ENCODE measurements at regions not wholly inside any gene's neighbourhood (a gene's known extent, or its start where the extent isn't known, plus 50 kb on each side); places are given as distances from the start of the nearest gene placed in this dataset.

- no peak for ATAC-seq
- TF ChIP-seq PATZ1 (CRISPR knock-in tag; IDR thresholded peaks at IDR 0.05; ENCODE audit: borderline replicate concordance) (no peak), ZFP3 (CRISPR knock-in tag; IDR thresholded peaks at IDR 0.05) (no peak), OSR1 (CRISPR knock-in tag; IDR thresholded peaks at IDR 0.05) (no peak), POU6F1 (CRISPR knock-in tag; IDR thresholded peaks at IDR 0.05; ENCODE audit: borderline replicate concordance, low read depth) (no peak), TOX (CRISPR knock-in tag; IDR thresholded peaks at IDR 0.05; ENCODE audit: borderline replicate concordance) (no peak), CSRNP3 (CRISPR knock-in tag; IDR thresholded peaks at IDR 0.05) (no peak), SNAI2 (CRISPR knock-in tag; IDR thresholded peaks at IDR 0.05) (no peak), ZNF8 (CRISPR knock-in tag; IDR thresholded peaks at IDR 0.05) (no peak), BACH2 (CRISPR knock-in tag; IDR thresholded peaks at IDR 0.05; ENCODE audit: borderline replicate concordance) (no peak), GLIS3 (CRISPR knock-in tag; IDR thresholded peaks at IDR 0.05) (no peak), ZFP30 (CRISPR knock-in tag; IDR thresholded peaks at IDR 0.05) (no peak), PPARA (CRISPR knock-in tag; IDR thresholded peaks at IDR 0.05; ENCODE audit: borderline replicate concordance) (no peak), ZC3H10 (CRISPR knock-in tag; IDR thresholded peaks at IDR 0.05) (no peak), ARNTL (CRISPR knock-in tag; IDR thresholded peaks at IDR 0.05; ENCODE audit: borderline replicate concordance, low read depth) (no peak)
- TF ChIP-seq, protein P1, sequence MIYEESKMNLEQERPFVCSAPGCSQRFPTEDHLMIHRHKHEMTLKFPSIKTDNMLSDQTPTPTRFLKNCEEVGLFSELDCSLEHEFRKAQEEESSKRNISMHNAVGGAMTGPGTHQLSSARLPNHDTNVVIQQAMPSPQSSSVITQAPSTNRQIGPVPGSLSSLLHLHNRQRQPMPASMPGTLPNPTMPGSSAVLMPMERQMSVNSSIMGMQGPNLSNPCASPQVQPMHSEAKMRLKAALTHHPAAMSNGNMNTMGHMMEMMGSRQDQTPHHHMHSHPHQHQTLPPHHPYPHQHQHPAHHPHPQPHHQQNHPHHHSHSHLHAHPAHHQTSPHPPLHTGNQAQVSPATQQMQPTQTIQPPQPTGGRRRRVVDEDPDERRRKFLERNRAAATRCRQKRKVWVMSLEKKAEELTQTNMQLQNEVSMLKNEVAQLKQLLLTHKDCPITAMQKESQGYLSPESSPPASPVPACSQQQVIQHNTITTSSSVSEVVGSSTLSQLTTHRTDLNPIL (CRISPR knock-in tag; IDR thresholded peaks at IDR 0.05; ENCODE audit: low read depth): no peak
- TF ChIP-seq, protein P2, sequence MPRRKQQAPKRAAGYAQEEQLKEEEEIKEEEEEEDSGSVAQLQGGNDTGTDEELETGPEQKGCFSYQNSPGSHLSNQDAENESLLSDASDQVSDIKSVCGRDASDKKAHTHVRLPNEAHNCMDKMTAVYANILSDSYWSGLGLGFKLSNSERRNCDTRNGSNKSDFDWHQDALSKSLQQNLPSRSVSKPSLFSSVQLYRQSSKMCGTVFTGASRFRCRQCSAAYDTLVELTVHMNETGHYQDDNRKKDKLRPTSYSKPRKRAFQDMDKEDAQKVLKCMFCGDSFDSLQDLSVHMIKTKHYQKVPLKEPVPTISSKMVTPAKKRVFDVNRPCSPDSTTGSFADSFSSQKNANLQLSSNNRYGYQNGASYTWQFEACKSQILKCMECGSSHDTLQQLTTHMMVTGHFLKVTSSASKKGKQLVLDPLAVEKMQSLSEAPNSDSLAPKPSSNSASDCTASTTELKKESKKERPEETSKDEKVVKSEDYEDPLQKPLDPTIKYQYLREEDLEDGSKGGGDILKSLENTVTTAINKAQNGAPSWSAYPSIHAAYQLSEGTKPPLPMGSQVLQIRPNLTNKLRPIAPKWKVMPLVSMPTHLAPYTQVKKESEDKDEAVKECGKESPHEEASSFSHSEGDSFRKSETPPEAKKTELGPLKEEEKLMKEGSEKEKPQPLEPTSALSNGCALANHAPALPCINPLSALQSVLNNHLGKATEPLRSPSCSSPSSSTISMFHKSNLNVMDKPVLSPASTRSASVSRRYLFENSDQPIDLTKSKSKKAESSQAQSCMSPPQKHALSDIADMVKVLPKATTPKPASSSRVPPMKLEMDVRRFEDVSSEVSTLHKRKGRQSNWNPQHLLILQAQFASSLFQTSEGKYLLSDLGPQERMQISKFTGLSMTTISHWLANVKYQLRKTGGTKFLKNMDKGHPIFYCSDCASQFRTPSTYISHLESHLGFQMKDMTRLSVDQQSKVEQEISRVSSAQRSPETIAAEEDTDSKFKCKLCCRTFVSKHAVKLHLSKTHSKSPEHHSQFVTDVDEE (CRISPR knock-in tag; IDR thresholded peaks at IDR 0.05): no peak
These were observed 258.0 kb downstream of the METTL4 start for GRCh38 chr18:2313332-2313731.

- no peak for ATAC-seq
- no peak for TF ChIP-seq PATZ1 (CRISPR knock-in tag; IDR thresholded peaks at IDR 0.05; ENCODE audit: borderline replicate concordance)
- no peak for TF ChIP-seq RARB (CRISPR knock-in tag; IDR thresholded peaks at IDR 0.05)
- TF ChIP-seq ZNF70 (CRISPR knock-in tag; IDR thresholded peaks at IDR 0.05): no peak
- TF ChIP-seq ARNTL (CRISPR knock-in tag; IDR thresholded peaks at IDR 0.05; ENCODE audit: borderline replicate concordance, low read depth): no peak
- TF ChIP-seq ZNF565 (CRISPR knock-in tag; conservative IDR thresholded peaks at IDR 0.05; ENCODE audit: low read depth): no peak
- TF ChIP-seq, protein P2 (CRISPR knock-in tag; IDR thresholded peaks at IDR 0.05): no peak
- no peak for TF ChIP-seq CSDC2 (CRISPR knock-in tag; IDR thresholded peaks at IDR 0.05)
- TF ChIP-seq POU6F1 (CRISPR knock-in tag; IDR thresholded peaks at IDR 0.05; ENCODE audit: borderline replicate concordance, low read depth): no peak
- no peak for TF ChIP-seq ZNF8 (CRISPR knock-in tag; IDR thresholded peaks at IDR 0.05)
These were observed 255.1 kb downstream of the METTL4 start for GRCh38 chr18:2316082-2316750.

Measured in SK-N-SH treated with all-trans-retinoic acid at 6 μM for 48 hours (cell line).